NB4 (cell line): ENCODE measurements at regions not wholly inside any gene's neighbourhood (a gene's known extent, or its start where the extent isn't known, plus 50 kb on each side); places are given as distances from the start of the nearest gene placed in this dataset.

Experiments used
- DNase-seq: peaks from one replicate; pipeline ENCODE4 v3.0.0; 2010; ENCODE audit warnings: low read depth
- H3K4me3 ChIP-seq: one replicate; pipeline ENCODE4 v1.5.1; 2011; ENCODE audit warnings: mild to moderate bottlenecking, low read depth, low read length, moderate library complexity
- CTCF ChIP-seq: IDR thresholded peaks from one replicate; pipeline ENCODE4 v1.5.1; 2012; ENCODE audit warnings: low read depth, low read length
- MAX ChIP-seq: IDR thresholded peaks from 2 replicates; pipeline ENCODE4 v1.6.1; 2011; ENCODE audit warnings: low read depth, low read length
- MYC ChIP-seq: IDR thresholded peaks from 2 replicates; pipeline ENCODE4 v1.6.1; 2011; ENCODE audit warnings: low read depth, low read length
- POLR2A ChIP-seq: IDR thresholded peaks from 2 replicates; pipeline ENCODE4 v1.6.1; 2011; ENCODE audit warnings: mild to moderate bottlenecking; ENCODE audit not compliant: insufficient read length; ENCODE audit errors: extremely low read depth

GRCh38 chr21:30986965-30987364, 51.3 kb downstream of the KRTAP19-8 start:
- TF ChIP-seq CTCF (no peak), POLR2A (no peak), MYC (no peak), MAX (no peak)
- H3K4me3 ChIP-seq = no peak overlapping the region
- DNase-seq = no peak

- DNase-seq = no peak
- TF ChIP-seq MYC (no peak), POLR2A (no peak), MAX (no peak), CTCF (no peak)
- H3K4me3 ChIP-seq = no peak overlapping the region
Observed at GRCh38 chr21:30984889-30985288, 53.4 kb downstream of the KRTAP19-8 start.

GRCh38 chr21:30981403-30981802, 56.9 kb downstream of the KRTAP19-8 start:
- DNase-seq = peak; percentile 79
- no peak overlapping the region for H3K4me3 ChIP-seq
- no peak for TF ChIP-seq MYC
- TF ChIP-seq POLR2A = no peak

- no peak overlapping the region for H3K4me3 ChIP-seq
- TF ChIP-seq CTCF (no peak), MYC (no peak), MAX (no peak), POLR2A (no peak)
- DNase-seq = no peak
Observed at GRCh38 chr21:30979054-30979453, 59.2 kb downstream of the KRTAP19-8 start.

GRCh38 chr21:30964283-30964682, 74.0 kb downstream of the KRTAP19-8 start:
- no peak for DNase-seq
- H3K4me3 ChIP-seq = no peak overlapping the region
- no peak for TF ChIP-seq POLR2A
- no peak for TF ChIP-seq CTCF
- TF ChIP-seq MAX = no peak
- no peak for TF ChIP-seq MYC

- DNase-seq = no peak
- no peak overlapping the region for H3K4me3 ChIP-seq
- TF ChIP-seq MAX (no peak), MYC (no peak), CTCF (no peak), POLR2A (no peak)
Observed at GRCh38 chr21:30963502-30963901, 74.8 kb downstream of the KRTAP19-8 start.
